ENCODE measurements at regions not wholly inside any gene's neighbourhood (a gene's known extent, or its start where the extent isn't known, plus 50 kb on each side); places are given as distances from the start of the nearest gene placed in this dataset.

- Histone ChIP-seq H3K36me3 (no peaks in the 10 kb centered on the region), H3K4me3 (no peak overlapping the region), H3K27ac (no peak overlapping the region), H3K27me3 (no peaks in the 10 kb centered on the region), H3K9me3 (no peaks in the 10 kb centered on the region), H3K4me1 (ENCODE audit: insufficient read depth) (no peaks in the 10 kb centered on the region)
- 88 to 95% (median 89%) methylated on average over 6 of the region's 6 CpGs for WGBS, 3 donors
- DNase-seq, result no peak
- TF ChIP-seq, protein P1, sequence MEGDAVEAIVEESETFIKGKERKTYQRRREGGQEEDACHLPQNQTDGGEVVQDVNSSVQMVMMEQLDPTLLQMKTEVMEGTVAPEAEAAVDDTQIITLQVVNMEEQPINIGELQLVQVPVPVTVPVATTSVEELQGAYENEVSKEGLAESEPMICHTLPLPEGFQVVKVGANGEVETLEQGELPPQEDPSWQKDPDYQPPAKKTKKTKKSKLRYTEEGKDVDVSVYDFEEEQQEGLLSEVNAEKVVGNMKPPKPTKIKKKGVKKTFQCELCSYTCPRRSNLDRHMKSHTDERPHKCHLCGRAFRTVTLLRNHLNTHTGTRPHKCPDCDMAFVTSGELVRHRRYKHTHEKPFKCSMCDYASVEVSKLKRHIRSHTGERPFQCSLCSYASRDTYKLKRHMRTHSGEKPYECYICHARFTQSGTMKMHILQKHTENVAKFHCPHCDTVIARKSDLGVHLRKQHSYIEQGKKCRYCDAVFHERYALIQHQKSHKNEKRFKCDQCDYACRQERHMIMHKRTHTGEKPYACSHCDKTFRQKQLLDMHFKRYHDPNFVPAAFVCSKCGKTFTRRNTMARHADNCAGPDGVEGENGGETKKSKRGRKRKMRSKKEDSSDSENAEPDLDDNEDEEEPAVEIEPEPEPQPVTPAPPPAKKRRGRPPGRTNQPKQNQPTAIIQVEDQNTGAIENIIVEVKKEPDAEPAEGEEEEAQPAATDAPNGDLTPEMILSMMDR (IDR thresholded peaks at IDR 0.05), result no peak
- no peak for TF ChIP-seq POLR2A (IDR thresholded peaks at IDR 0.05)
- no peak for TF ChIP-seq EP300 (IDR thresholded peaks at IDR 0.05)
- intact Hi-C loops (cut with DNase I), result no loop called here
These were observed 303.0 kb downstream of the MDFIC start for GRCh38 chr7:115224922-115225321.

DNA sequence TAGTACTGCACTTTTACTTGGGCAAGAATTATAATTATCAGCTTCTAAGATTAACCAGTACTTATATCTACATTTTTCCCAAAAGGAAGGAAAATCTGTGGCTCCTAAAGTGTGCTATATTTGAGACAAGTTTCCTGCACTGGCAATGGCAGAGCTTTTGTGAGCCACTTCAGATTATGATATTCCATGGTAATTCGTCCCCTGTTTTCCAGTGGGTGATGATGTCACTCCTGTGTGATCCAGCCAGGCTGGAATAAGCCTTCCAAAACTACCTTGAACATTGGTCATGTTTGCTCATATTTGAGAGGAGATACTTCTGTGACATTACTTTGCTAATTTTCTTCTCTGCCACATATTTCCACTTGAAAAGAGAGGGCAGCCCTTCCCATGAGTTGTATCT is 302.1 kb downstream of the MDFIC start:
- Histone ChIP-seq H3K4me3 (no peak overlapping the region), H3K4me1 (ENCODE audit: insufficient read depth) (no peaks in the 10 kb centered on the region), H3K27me3 (no peaks in the 10 kb centered on the region), H3K27ac (no peak overlapping the region), H3K36me3 (no peaks in the 10 kb centered on the region), H3K9me3 (no peaks in the 10 kb centered on the region)
- TF ChIP-seq EP300 (IDR thresholded peaks at IDR 0.05) (no peak), POLR2A (IDR thresholded peaks at IDR 0.05) (no peak)
- TF ChIP-seq, protein P1 (IDR thresholded peaks at IDR 0.05), result no peak
- WGBS, 3 donors, result 57 to 72% (median 61%) methylated on average over 1 of the region's 1 CpG
- no peak for DNase-seq
- intact Hi-C loops (cut with DNase I), result no loop called here

- no peaks in the 10 kb centered on the region for H3K36me3 ChIP-seq
- TF ChIP-seq, protein P1 (IDR thresholded peaks at IDR 0.05), result no peak
- TF ChIP-seq EP300 (IDR thresholded peaks at IDR 0.05) (no peak), POLR2A (IDR thresholded peaks at IDR 0.05) (no peak)
- no peaks in the 10 kb centered on the region for H3K4me1 ChIP-seq (ENCODE audit: insufficient read depth)
- no peak overlapping the region for H3K27ac ChIP-seq
- DNase-seq, result no peak
- H3K4me3 ChIP-seq, result no peak overlapping the region
- intact Hi-C loops (cut with DNase I), result no loop called here
- no peaks in the 10 kb centered on the region for H3K9me3 ChIP-seq
- no peaks in the 10 kb centered on the region for H3K27me3 ChIP-seq
These were observed 299.6 kb downstream of the MDFIC start for GRCh38 chr7:115221456-115221855.

- Histone ChIP-seq H3K27me3 (no peaks in the 10 kb centered on the region), H3K4me3 (no peak overlapping the region), H3K27ac (no peak overlapping the region), H3K9me3 (no peaks in the 10 kb centered on the region), H3K4me1 (ENCODE audit: insufficient read depth) (no peaks in the 10 kb centered on the region), H3K36me3 (no peaks in the 10 kb centered on the region)
- 86 to 96% (median 95%) methylated on average over 1 of the region's 1 CpG for WGBS, 3 donors
- TF ChIP-seq, protein P1 (IDR thresholded peaks at IDR 0.05), result no peak
- TF ChIP-seq EP300 (IDR thresholded peaks at IDR 0.05), result no peak
- TF ChIP-seq POLR2A (IDR thresholded peaks at IDR 0.05), result no peak
- DNase-seq, result no peak
- intact Hi-C loops (cut with DNase I), result no loop called here
These were observed 296.2 kb downstream of the MDFIC start for GRCh38 chr7:115218076-115218475.

DNA sequence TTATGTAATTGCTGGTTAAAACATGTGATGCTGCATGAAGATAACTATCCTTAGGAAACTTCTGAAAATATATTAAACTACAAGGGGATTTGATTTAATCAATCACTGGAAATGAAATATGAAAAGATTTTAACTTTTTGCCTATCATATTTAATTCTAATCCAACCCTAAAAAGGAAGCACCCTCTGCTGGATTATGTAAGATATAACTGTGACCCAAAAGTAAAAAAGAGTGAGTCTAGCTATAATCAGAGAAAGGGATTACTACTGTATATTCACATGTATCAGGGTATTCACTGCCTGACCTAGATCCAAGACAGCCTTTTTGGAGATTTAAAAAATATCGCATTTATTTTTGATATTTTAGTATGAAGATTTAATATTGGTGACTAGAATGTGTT is 295.5 kb downstream of the MDFIC start:
- no peaks in the 10 kb centered on the region for H3K9me3 ChIP-seq
- no peak for DNase-seq
- TF ChIP-seq POLR2A (IDR thresholded peaks at IDR 0.05) (no peak), EP300 (IDR thresholded peaks at IDR 0.05) (no peak)
- TF ChIP-seq, protein P1 (IDR thresholded peaks at IDR 0.05), result no peak
- no peak overlapping the region for H3K27ac ChIP-seq
- no peaks in the 10 kb centered on the region for H3K4me1 ChIP-seq (ENCODE audit: insufficient read depth)
- H3K36me3 ChIP-seq, result no peaks in the 10 kb centered on the region
- H3K27me3 ChIP-seq, result no peaks in the 10 kb centered on the region
- WGBS, 3 donors, result 79 to 92% (median 83%) methylated on average over 1 of the region's 1 CpG
- H3K4me3 ChIP-seq, result no peak overlapping the region
- intact Hi-C loops (cut with DNase I), result no loop called here

Measured in ovary (tissue), 7 donors.